SHP77 treated with DMSO at 0.1 percent for 48 hours (cell line): ENCODE measurements at regions not wholly inside any gene's neighbourhood (a gene's known extent, or its start where the extent isn't known, plus 50 kb on each side); places are given as distances from the start of the nearest gene placed in this dataset.

Experiments
- DNase-seq: peaks from one replicate; lab custom pipeline; 2025; lab: John Stamatoyannopoulos, UW

- no peak for DNase-seq
Measured at GRCh38 chr16:73448970-73449369, 401.0 kb upstream of the ZFHX3 start.

- DNase-seq, result no peak
Measured at GRCh38 chr16:73447846-73448245, 399.9 kb upstream of the ZFHX3 start.

GRCh38 chr16:73434621-73435020 lies 386.7 kb upstream of the ZFHX3 start:
- no peak for DNase-seq

- DNase-seq, result no peak
Measured at GRCh38 chr16:73433731-73434307, 385.9 kb upstream of the ZFHX3 start.

GRCh38 chr16:73432850-73433730 lies 385.2 kb upstream of the ZFHX3 start:
- DNase-seq, result no peak

GRCh38 chr16:73430138-73430537 lies 382.2 kb upstream of the ZFHX3 start:
- DNase-seq, result no peak

GRCh38 chr16:73428121-73428520 lies 380.2 kb upstream of the ZFHX3 start:
- no peak for DNase-seq

- no peak for DNase-seq
Measured at GRCh38 chr16:73427164-73427563, 379.2 kb upstream of the ZFHX3 start.

GRCh38 chr16:73426433-73427160 lies 378.7 kb upstream of the ZFHX3 start:
- DNase-seq, result no peak

- DNase-seq, result no peak
Measured at GRCh38 chr16:73420676-73421075, 372.7 kb upstream of the ZFHX3 start.

- no peak for DNase-seq
Measured at GRCh38 chr16:73420244-73420643, 372.3 kb upstream of the ZFHX3 start.

GRCh38 chr16:73418691-73419090 lies 370.8 kb upstream of the ZFHX3 start:
- DNase-seq, result no peak

- no peak for DNase-seq
Measured at GRCh38 chr16:73418051-73418450, 370.1 kb upstream of the ZFHX3 start.

GRCh38 chr16:73415286-73415685 lies 367.4 kb upstream of the ZFHX3 start:
- DNase-seq, result no peak

- no peak for DNase-seq
Measured at GRCh38 chr16:73414638-73415037, 366.7 kb upstream of the ZFHX3 start.

- no peak for DNase-seq
Measured at GRCh38 chr16:73413830-73414190, 365.9 kb upstream of the ZFHX3 start.

GRCh38 chr16:73413091-73413829 lies 365.3 kb upstream of the ZFHX3 start:
- DNase-seq, result no peak

GRCh38 chr16:73412416-73412815 lies 364.5 kb upstream of the ZFHX3 start:
- DNase-seq, result no peak

GRCh38 chr16:73408716-73409115 lies 360.8 kb upstream of the ZFHX3 start:
- no peak for DNase-seq

GRCh38 chr16:73408311-73408710 lies 360.4 kb upstream of the ZFHX3 start:
- DNase-seq, result no peak

- no peak for DNase-seq
Measured at GRCh38 chr16:73405851-73406250, 357.9 kb upstream of the ZFHX3 start.

- no peak for DNase-seq
Measured at GRCh38 chr16:73404001-73404400, 356.1 kb upstream of the ZFHX3 start.
